VCaP (cell line): ENCODE measurements at regions not wholly inside any gene's neighbourhood (a gene's known extent, or its start where the extent isn't known, plus 50 kb on each side); places are given as distances from the start of the nearest gene placed in this dataset.
A peak's percentile ranks its signal among the peaks of the same experiment; 100 is the strongest.

Experiments
- H3K27ac ChIP-seq: fragments of 450-650 bp; 2 replicates; pipeline ENCODE4 v1.5.1; 2017
- CTCF ChIP-seq: fragments of 450-650 bp; conservative IDR thresholded peaks from 2 replicates; pipeline ENCODE4 v1.5.1; 2017; ENCODE audit warnings: mild to moderate bottlenecking, moderate library complexity

GRCh38 chr4:186808630-186809018 lies 85.0 kb upstream of the FAT1 start:
- TF ChIP-seq CTCF: no peak

GRCh38 chr4:186809070-186809469 lies 85.4 kb upstream of the FAT1 start:
- no peak for TF ChIP-seq CTCF
- H3K27ac ChIP-seq: peak overlapping the region; percentile 79

More at GRCh38 chr4:186808630-186809018, 85.0 kb upstream of the FAT1 start:
- H3K27ac ChIP-seq: peak overlapping the region; percentile 79

GRCh38 chr4:186810613-186811150 lies 87.0 kb upstream of the FAT1 start:
- TF ChIP-seq CTCF: no peak

GRCh38 chr4:186812592-186812991 lies 88.9 kb upstream of the FAT1 start:
- H3K27ac ChIP-seq: peak overlapping the region; percentile 71
- TF ChIP-seq CTCF: no peak

More at GRCh38 chr4:186810613-186811150, 87.0 kb upstream of the FAT1 start:
- no peak overlapping the region for H3K27ac ChIP-seq

- TF ChIP-seq CTCF: no peak
- H3K27ac ChIP-seq: peak overlapping the region; percentile 71
These were observed 89.9 kb upstream of the FAT1 start for GRCh38 chr4:186813377-186814068.

GRCh38 chr4:186814535-186815070 lies 90.9 kb upstream of the FAT1 start:
- no peak for TF ChIP-seq CTCF
- peak overlapping the region; percentile 71 for H3K27ac ChIP-seq

- peak overlapping the region; percentile 29; the same call in 1 of the 2 replicates for H3K27ac ChIP-seq
- TF ChIP-seq CTCF: no peak
These were observed 95.9 kb upstream of the FAT1 start for GRCh38 chr4:186819342-186820086.
